Endometrium (tissue), 2 donors: ENCODE measurements at regions not wholly inside any gene's neighbourhood (a gene's known extent, or its start where the extent isn't known, plus 50 kb on each side); places are given as distances from the start of the nearest gene placed in this dataset.
A peak's percentile ranks its signal among the peaks of the same experiment; 100 is the strongest.

Experiments
- FAIRE-seq: peaks from 2 replicates; lab custom pipeline; 2012; peaks lifted over from hg19 to GRCh38; lab: Jason Lieb, UNC
- donor health status: control.
- donor health status: control.

GRCh38 chr2:106572541-106573450 is 85.6 kb downstream of the CD8B2 start:
- FAIRE-seq, result no peak

GRCh38 chr2:106573773-106574172 is 86.6 kb downstream of the CD8B2 start:
- FAIRE-seq, result no peak

GRCh38 chr2:106575955-106576354 is 88.8 kb downstream of the CD8B2 start:
- FAIRE-seq, result peak; percentile 97

- FAIRE-seq, result no peak
These were observed 90.1 kb downstream of the CD8B2 start for GRCh38 chr2:106577255-106577651.

GRCh38 chr2:106579750-106580197 is 92.6 kb downstream of the CD8B2 start:
- FAIRE-seq, result no peak

- no peak for FAIRE-seq
These were observed 93.1 kb downstream of the CD8B2 start for GRCh38 chr2:106580241-106580640.

- FAIRE-seq, result no peak
These were observed 94.2 kb downstream of the CD8B2 start for GRCh38 chr2:106581328-106581727.

GRCh38 chr2:106581755-106582147 is 94.6 kb downstream of the CD8B2 start:
- no peak for FAIRE-seq

GRCh38 chr2:106582148-106583143 is 95.3 kb downstream of the CD8B2 start:
- peak; percentile 84 for FAIRE-seq

- no peak for FAIRE-seq
These were observed 97.3 kb downstream of the CD8B2 start for GRCh38 chr2:106584304-106584954.

GRCh38 chr2:106596844-106597243 is 109.7 kb downstream of the CD8B2 start:
- FAIRE-seq, result no peak

- no peak for FAIRE-seq
These were observed 112.4 kb downstream of the CD8B2 start for GRCh38 chr2:106599540-106599939.

GRCh38 chr2:106602042-106602441 is 114.9 kb downstream of the CD8B2 start:
- no peak for FAIRE-seq

GRCh38 chr2:106606652-106607051 is 119.5 kb downstream of the CD8B2 start:
- no peak for FAIRE-seq

- no peak for FAIRE-seq
These were observed 120.2 kb downstream of the CD8B2 start for GRCh38 chr2:106607371-106607770.

GRCh38 chr2:106609780-106610179 is 122.6 kb downstream of the CD8B2 start:
- no peak for FAIRE-seq

GRCh38 chr2:106614511-106615291 is 127.5 kb downstream of the CD8B2 start:
- FAIRE-seq, result no peak

- FAIRE-seq, result no peak
These were observed 131.4 kb downstream of the CD8B2 start for GRCh38 chr2:106618614-106619013.

GRCh38 chr2:106623456-106623855 is 136.3 kb downstream of the CD8B2 start:
- FAIRE-seq, result no peak

- FAIRE-seq, result no peak
These were observed 137.7 kb downstream of the CD8B2 start for GRCh38 chr2:106624787-106625380.

GRCh38 chr2:106628377-106628776 is 141.2 kb downstream of the CD8B2 start:
- FAIRE-seq, result no peak
